AG09319 (cell line): ENCODE measurements at regions not wholly inside any gene's neighbourhood (a gene's known extent, or its start where the extent isn't known, plus 50 kb on each side); places are given as distances from the start of the nearest gene placed in this dataset.

Source experiments
- DNase-seq: peaks from one replicate; pipeline ENCODE4 v3.0.0-alpha.2; 2010; ENCODE audit warnings: low read depth; ENCODE audit errors: extremely low read depth
- CTCF ChIP-seq: IDR thresholded peaks from 2 replicates; pipeline ENCODE4 v1.5.1; 2011; ENCODE audit warnings: low read depth, mild to moderate bottlenecking, inconsistent platforms, low read length, moderate library complexity

- TF ChIP-seq CTCF: no peak
- no peak for DNase-seq
Measured at GRCh38 chr13:72113076-72113475, 246.1 kb upstream of the DACH1 start.

- no peak for TF ChIP-seq CTCF
- no peak for DNase-seq
Measured at GRCh38 chr13:72112216-72112615, 245.2 kb upstream of the DACH1 start.

GRCh38 chr13:72109863-72110262, 242.9 kb upstream of the DACH1 start:
- no peak for DNase-seq
- TF ChIP-seq CTCF: no peak

- TF ChIP-seq CTCF: no peak
- no peak for DNase-seq
Measured at GRCh38 chr13:72104656-72105180, 237.7 kb upstream of the DACH1 start.

- no peak for TF ChIP-seq CTCF
Measured at GRCh38 chr13:72101768-72102400, 234.9 kb upstream of the DACH1 start.

GRCh38 chr13:72100339-72100738, 233.3 kb upstream of the DACH1 start:
- TF ChIP-seq CTCF: no peak
- DNase-seq: no peak

More at GRCh38 chr13:72101768-72102400, 234.9 kb upstream of the DACH1 start:
- DNase-seq: no peak

GRCh38 chr13:72097568-72097967, 230.6 kb upstream of the DACH1 start:
- no peak for DNase-seq
- no peak for TF ChIP-seq CTCF
